A549 (cell line): ENCODE measurements at regions not wholly inside any gene's neighbourhood (a gene's known extent, or its start where the extent isn't known, plus 50 kb on each side); places are given as distances from the start of the nearest gene placed in this dataset.

Source experiments
- CTCF ChIP-seq: fragments of >200 bp; sonication (Bioruptor Twin); formaldehyde crosslinking; IDR thresholded peaks from 3 replicates; pipeline ENCODE4 v1.5.1; 2016
- JUNB ChIP-seq: fragments of >200 bp; sonication (Bioruptor Twin); formaldehyde crosslinking; IDR thresholded peaks from 2 replicates; pipeline ENCODE4 v1.6.1; 2016
- POLR2A ChIP-seq: IDR thresholded peaks from 2 replicates; pipeline ENCODE4 v1.6.1; 2012; ENCODE audit warnings: mild to moderate bottlenecking, low read length
- REST ChIP-seq: fragments of 200-600 bp; sonication (generic); IDR thresholded peaks from 2 replicates; pipeline ENCODE4 v1.6.1; 2016; ENCODE audit warnings: antibody characterized with exemption, mild to moderate bottlenecking, moderate library complexity

DNA sequence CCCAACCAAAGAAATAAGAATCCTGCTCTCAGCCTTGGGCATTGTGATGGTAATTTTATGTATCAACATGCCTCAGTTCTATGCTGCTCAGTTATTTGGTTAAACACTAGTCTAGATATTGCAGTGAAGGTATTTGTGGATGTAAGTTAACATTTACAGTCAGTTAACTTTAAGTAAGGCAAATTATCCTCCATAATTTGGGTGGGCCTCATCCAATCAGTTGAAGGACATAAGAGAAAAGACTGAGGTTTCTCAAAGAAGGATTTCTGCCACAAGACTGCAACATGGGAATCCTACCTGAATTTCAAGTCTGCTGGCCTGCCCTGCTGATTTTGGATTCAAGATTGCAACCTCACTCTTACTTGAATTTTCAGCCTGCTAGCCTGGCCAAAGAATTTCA is 975.5 kb upstream of the ACVR2A start:
- TF ChIP-seq POLR2A = no peak
- TF ChIP-seq CTCF = no peak
- no peak for TF ChIP-seq REST
- TF ChIP-seq JUNB = no peak
